GM23338 (cell line): ENCODE measurements at regions not wholly inside any gene's neighbourhood (a gene's known extent, or its start where the extent isn't known, plus 50 kb on each side); places are given as distances from the start of the nearest gene placed in this dataset.

ENCODE experiments used
- ATAC-seq: fragments of 200-7000 bp; cut with Tn5 transposase; 3 replicates; pipeline ENCODE4 v1.9.1; 2020
- DNase-seq: peaks from one replicate; pipeline ENCODE4 v3.0.0-alpha.2; 2015; ENCODE audit warnings: low spot score
- H2AFZ ChIP-seq: fragments of 200-600 bp; sonication (generic); 2 replicates; pipeline ENCODE4 v1.8.0; 2016; ENCODE audit warnings: antibody characterized with exemption, mild to moderate bottlenecking, moderate library complexity
- H3F3A ChIP-seq: fragments of 200-600 bp; sonication (generic); replicated peaks from 2 replicates; pipeline ENCODE4 v1.8.0; 2017; ENCODE audit warnings: antibody characterized with exemption, mixed run types, low read depth
- H3K27ac ChIP-seq: fragments of 200-600 bp; sonication (generic); 2 replicates; pipeline ENCODE4 v1.6.1; 2016; ENCODE audit warnings: low read depth
- H3K27me3 ChIP-seq: fragments of 200-600 bp; sonication (generic); 2 replicates; pipeline ENCODE4 v1.8.0; 2016; ENCODE audit warnings: mild to moderate bottlenecking, mixed run types, moderate library complexity; ENCODE audit not compliant: insufficient read depth
- H3K36me3 ChIP-seq: fragments of 200-600 bp; sonication (generic); 2 replicates; pipeline ENCODE4 v1.8.0; 2016; ENCODE audit warnings: mild to moderate bottlenecking; ENCODE audit not compliant: insufficient read depth
- H3K4me1 ChIP-seq: fragments of 200-600 bp; sonication (generic); 2 replicates; pipeline ENCODE4 v1.8.0; 2016; ENCODE audit warnings: mild to moderate bottlenecking, moderate library complexity; ENCODE audit not compliant: insufficient read depth
- H3K4me2 ChIP-seq: fragments of 200-600 bp; sonication (generic); 2 replicates; pipeline ENCODE4 v1.7.1; 2017; ENCODE audit warnings: mixed run types
- H3K4me3 ChIP-seq: fragments of 200-600 bp; sonication (generic); 2 replicates; pipeline ENCODE4 v1.6.1; 2016; ENCODE audit warnings: mixed run types
- H3K79me2 ChIP-seq: fragments of 200-600 bp; sonication (generic); replicated peaks from 2 replicates; pipeline ENCODE4 v1.8.0; 2017; ENCODE audit warnings: mild to moderate bottlenecking; ENCODE audit not compliant: insufficient read depth
- H3K9me2 ChIP-seq: fragments of 200-600 bp; sonication (generic); 2 replicates; pipeline ENCODE4 v1.8.0; 2017; ENCODE audit not compliant: insufficient read depth
- H4K20me1 ChIP-seq: fragments of 200-600 bp; sonication (generic); replicated peaks from 2 replicates; pipeline ENCODE4 v1.8.0; 2017; ENCODE audit warnings: mild to moderate bottlenecking; ENCODE audit not compliant: insufficient read depth
- H3K27ac Mint-ChIP-seq: 2 replicates; pipeline ENCODE4 v1.8.0; 2020; ENCODE audit warnings: inconsistent platforms, mild to moderate bottlenecking, moderate library complexity, mixed read lengths
- H3K27me3 Mint-ChIP-seq: 3 replicates; pipeline ENCODE4 v1.8.0; 2022; ENCODE audit warnings: low read depth, mild to moderate bottlenecking, moderate library complexity, mixed read lengths, inconsistent platforms; ENCODE audit not compliant: insufficient read depth, poor library complexity
- H3K36me3 Mint-ChIP-seq: 3 replicates; pipeline ENCODE4 v1.8.0; 2021; ENCODE audit warnings: low read depth, mild to moderate bottlenecking, inconsistent platforms, moderate library complexity, mixed read lengths
- H3K4me1 Mint-ChIP-seq: 3 replicates; pipeline ENCODE4 v1.8.0; 2020; ENCODE audit warnings: mild to moderate bottlenecking, inconsistent platforms, mixed read lengths
- H3K4me3 Mint-ChIP-seq: 3 replicates; pipeline ENCODE4 v1.8.0; 2021; ENCODE audit warnings: moderate library complexity, mild to moderate bottlenecking, inconsistent platforms, mixed read lengths
- H3K9me3 Mint-ChIP-seq: 3 replicates; pipeline ENCODE4 v1.8.0; 2020; ENCODE audit warnings: moderate library complexity, mild to moderate bottlenecking, inconsistent platforms, mixed read lengths
- EZH2phosphoT487 ChIP-seq: fragments of 200-600 bp; sonication (generic); IDR thresholded peaks from one replicate; pipeline ENCODE4 v1.8.1; 2018; ENCODE audit warnings: antibody characterized with exemption; ENCODE audit not compliant: unreplicated experiment
- NANOG ChIP-seq: IDR thresholded peaks from 2 replicates; pipeline ENCODE4 v1.6.1; 2016; ENCODE audit warnings: antibody characterized with exemption, borderline replicate concordance
- STAT1 ChIP-seq: IDR thresholded peaks from one replicate; pipeline ENCODE4 v1.6.1; 2016; ENCODE audit warnings: antibody characterized with exemption; ENCODE audit not compliant: unreplicated experiment
- ZNF114 ChIP-seq: fragments of 250-450 bp; sonication (Bioruptor Pico); IDR thresholded peaks from 2 replicates; pipeline ENCODE4 v1.5.0; 2020; ENCODE audit warnings: mild to moderate bottlenecking, moderate library complexity
- ZNF331 ChIP-seq: fragments of 250-450 bp; sonication (Bioruptor Pico); IDR thresholded peaks from 2 replicates; pipeline ENCODE4 v1.5.0; 2020; ENCODE audit warnings: low read depth, mild to moderate bottlenecking, moderate library complexity
- TF ChIP-seq, protein P1 (sequence below): IDR thresholded peaks from one replicate; pipeline ENCODE4 v1.6.1; 2018; ENCODE audit warnings: antibody characterized with exemption; ENCODE audit not compliant: unreplicated experiment
- TF ChIP-seq, protein P2 (sequence below): IDR thresholded peaks from 2 replicates; pipeline ENCODE4 v1.6.1; 2016; ENCODE audit warnings: antibody characterized with exemption
- TF ChIP-seq, protein P3 (sequence below), 2 experiments: fragments of 200-600 bp in 1 of 2; sonication (generic) in 1 of 2; conservative IDR thresholded peaks; 2 replicates each; pipeline versions ENCODE4 v1.5.1 to v1.6.1; 2016 to 2017; ENCODE audit warnings: antibody characterized with exemption in 2 of 2, low read depth in 2 of 2, mild to moderate bottlenecking in 2 of 2, moderate library complexity in 1 of 2
- TF ChIP-seq, protein P4 (sequence below): fragments of 250-450 bp; sonication (Bioruptor Pico); IDR thresholded peaks from 2 replicates; pipeline ENCODE4 v1.5.0; 2020; ENCODE audit warnings: mild to moderate bottlenecking, moderate library complexity

DNA sequence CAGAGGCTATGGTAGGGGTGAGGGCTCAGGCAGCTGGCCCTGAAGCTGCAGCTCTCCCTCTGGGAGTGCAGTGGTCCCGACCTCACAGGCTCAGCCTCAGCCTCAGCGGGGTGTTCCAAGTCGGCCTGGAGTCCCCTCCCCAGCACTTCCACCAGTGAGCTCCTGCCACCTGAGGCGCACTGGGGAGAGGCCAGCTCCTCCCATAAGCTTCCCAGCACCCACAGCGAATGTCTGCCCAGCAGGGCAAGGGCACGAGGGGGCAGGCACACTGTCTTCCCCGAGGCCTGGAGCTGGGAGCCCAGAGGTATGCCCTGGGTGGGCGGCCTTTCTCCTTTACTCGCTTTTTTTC is 53.2 kb upstream of the SLCO4A1 start (continued):
- TF ChIP-seq, protein P1, sequence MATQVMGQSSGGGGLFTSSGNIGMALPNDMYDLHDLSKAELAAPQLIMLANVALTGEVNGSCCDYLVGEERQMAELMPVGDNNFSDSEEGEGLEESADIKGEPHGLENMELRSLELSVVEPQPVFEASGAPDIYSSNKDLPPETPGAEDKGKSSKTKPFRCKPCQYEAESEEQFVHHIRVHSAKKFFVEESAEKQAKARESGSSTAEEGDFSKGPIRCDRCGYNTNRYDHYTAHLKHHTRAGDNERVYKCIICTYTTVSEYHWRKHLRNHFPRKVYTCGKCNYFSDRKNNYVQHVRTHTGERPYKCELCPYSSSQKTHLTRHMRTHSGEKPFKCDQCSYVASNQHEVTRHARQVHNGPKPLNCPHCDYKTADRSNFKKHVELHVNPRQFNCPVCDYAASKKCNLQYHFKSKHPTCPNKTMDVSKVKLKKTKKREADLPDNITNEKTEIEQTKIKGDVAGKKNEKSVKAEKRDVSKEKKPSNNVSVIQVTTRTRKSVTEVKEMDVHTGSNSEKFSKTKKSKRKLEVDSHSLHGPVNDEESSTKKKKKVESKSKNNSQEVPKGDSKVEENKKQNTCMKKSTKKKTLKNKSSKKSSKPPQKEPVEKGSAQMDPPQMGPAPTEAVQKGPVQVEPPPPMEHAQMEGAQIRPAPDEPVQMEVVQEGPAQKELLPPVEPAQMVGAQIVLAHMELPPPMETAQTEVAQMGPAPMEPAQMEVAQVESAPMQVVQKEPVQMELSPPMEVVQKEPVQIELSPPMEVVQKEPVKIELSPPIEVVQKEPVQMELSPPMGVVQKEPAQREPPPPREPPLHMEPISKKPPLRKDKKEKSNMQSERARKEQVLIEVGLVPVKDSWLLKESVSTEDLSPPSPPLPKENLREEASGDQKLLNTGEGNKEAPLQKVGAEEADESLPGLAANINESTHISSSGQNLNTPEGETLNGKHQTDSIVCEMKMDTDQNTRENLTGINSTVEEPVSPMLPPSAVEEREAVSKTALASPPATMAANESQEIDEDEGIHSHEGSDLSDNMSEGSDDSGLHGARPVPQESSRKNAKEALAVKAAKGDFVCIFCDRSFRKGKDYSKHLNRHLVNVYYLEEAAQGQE: no peak

DNA sequence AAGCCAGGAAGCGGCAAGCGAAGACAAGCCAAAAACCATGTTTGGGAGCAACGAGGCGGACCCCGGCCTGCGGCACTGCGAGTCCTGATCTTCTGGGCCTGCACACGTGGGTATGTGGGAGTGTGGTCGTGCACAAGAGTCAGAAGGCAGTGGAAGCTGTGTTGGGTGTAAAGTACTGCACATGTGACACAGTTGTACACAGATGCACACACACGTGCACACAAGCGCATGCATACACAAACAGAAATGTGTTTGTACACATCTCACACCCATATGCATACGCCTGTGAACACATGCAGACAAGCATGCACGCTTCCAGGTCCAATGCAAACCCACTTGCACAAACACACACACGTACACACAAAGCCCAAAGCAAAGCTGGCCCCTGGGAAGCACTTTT is 52.6 kb upstream of the SLCO4A1 start:
- no peak for ATAC-seq
- Histone ChIP-seq H3F3A (no peaks in the 10 kb centered on the region), H3K36me3 (no peaks in the 10 kb centered on the region), H3K4me1 (no peaks in the 10 kb centered on the region), H3K79me2 (no peaks in the 10 kb centered on the region), H4K20me1 (no peaks in the 10 kb centered on the region), H3K27ac (no peak overlapping the region), H3K4me2 (no peak overlapping the region), H3K27me3 (no peaks in the 10 kb centered on the region), H2AFZ (no peak overlapping the region), H3K4me3 (no peak overlapping the region), H3K9me2 (no peaks in the 10 kb centered on the region)
- Mint-ChIP-seq H3K27me3 (peaks cover 14% of the 10 kb centered on the region), H3K4me1 (no peaks in the 10 kb centered on the region), H3K27ac (no peak overlapping the region), H3K36me3 (no peaks in the 10 kb centered on the region), H3K9me3 (no peaks in the 10 kb centered on the region), H3K4me3 (no peak overlapping the region)
- no peak for DNase-seq
- TF ChIP-seq, protein P2, sequence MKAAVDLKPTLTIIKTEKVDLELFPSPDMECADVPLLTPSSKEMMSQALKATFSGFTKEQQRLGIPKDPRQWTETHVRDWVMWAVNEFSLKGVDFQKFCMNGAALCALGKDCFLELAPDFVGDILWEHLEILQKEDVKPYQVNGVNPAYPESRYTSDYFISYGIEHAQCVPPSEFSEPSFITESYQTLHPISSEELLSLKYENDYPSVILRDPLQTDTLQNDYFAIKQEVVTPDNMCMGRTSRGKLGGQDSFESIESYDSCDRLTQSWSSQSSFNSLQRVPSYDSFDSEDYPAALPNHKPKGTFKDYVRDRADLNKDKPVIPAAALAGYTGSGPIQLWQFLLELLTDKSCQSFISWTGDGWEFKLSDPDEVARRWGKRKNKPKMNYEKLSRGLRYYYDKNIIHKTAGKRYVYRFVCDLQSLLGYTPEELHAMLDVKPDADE: no peak
- TF ChIP-seq ZNF331 (CRISPR knock-in tag) (no peak), STAT1 (no peak), ZNF114 (no peak), EZH2phosphoT487 (no peak), NANOG (no peak)
- TF ChIP-seq, protein P3, sequence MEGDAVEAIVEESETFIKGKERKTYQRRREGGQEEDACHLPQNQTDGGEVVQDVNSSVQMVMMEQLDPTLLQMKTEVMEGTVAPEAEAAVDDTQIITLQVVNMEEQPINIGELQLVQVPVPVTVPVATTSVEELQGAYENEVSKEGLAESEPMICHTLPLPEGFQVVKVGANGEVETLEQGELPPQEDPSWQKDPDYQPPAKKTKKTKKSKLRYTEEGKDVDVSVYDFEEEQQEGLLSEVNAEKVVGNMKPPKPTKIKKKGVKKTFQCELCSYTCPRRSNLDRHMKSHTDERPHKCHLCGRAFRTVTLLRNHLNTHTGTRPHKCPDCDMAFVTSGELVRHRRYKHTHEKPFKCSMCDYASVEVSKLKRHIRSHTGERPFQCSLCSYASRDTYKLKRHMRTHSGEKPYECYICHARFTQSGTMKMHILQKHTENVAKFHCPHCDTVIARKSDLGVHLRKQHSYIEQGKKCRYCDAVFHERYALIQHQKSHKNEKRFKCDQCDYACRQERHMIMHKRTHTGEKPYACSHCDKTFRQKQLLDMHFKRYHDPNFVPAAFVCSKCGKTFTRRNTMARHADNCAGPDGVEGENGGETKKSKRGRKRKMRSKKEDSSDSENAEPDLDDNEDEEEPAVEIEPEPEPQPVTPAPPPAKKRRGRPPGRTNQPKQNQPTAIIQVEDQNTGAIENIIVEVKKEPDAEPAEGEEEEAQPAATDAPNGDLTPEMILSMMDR (conservative IDR thresholded peaks at IDR 0.05; ENCODE audit: low read depth in 2 of 2): no peak
- TF ChIP-seq, protein P4, sequence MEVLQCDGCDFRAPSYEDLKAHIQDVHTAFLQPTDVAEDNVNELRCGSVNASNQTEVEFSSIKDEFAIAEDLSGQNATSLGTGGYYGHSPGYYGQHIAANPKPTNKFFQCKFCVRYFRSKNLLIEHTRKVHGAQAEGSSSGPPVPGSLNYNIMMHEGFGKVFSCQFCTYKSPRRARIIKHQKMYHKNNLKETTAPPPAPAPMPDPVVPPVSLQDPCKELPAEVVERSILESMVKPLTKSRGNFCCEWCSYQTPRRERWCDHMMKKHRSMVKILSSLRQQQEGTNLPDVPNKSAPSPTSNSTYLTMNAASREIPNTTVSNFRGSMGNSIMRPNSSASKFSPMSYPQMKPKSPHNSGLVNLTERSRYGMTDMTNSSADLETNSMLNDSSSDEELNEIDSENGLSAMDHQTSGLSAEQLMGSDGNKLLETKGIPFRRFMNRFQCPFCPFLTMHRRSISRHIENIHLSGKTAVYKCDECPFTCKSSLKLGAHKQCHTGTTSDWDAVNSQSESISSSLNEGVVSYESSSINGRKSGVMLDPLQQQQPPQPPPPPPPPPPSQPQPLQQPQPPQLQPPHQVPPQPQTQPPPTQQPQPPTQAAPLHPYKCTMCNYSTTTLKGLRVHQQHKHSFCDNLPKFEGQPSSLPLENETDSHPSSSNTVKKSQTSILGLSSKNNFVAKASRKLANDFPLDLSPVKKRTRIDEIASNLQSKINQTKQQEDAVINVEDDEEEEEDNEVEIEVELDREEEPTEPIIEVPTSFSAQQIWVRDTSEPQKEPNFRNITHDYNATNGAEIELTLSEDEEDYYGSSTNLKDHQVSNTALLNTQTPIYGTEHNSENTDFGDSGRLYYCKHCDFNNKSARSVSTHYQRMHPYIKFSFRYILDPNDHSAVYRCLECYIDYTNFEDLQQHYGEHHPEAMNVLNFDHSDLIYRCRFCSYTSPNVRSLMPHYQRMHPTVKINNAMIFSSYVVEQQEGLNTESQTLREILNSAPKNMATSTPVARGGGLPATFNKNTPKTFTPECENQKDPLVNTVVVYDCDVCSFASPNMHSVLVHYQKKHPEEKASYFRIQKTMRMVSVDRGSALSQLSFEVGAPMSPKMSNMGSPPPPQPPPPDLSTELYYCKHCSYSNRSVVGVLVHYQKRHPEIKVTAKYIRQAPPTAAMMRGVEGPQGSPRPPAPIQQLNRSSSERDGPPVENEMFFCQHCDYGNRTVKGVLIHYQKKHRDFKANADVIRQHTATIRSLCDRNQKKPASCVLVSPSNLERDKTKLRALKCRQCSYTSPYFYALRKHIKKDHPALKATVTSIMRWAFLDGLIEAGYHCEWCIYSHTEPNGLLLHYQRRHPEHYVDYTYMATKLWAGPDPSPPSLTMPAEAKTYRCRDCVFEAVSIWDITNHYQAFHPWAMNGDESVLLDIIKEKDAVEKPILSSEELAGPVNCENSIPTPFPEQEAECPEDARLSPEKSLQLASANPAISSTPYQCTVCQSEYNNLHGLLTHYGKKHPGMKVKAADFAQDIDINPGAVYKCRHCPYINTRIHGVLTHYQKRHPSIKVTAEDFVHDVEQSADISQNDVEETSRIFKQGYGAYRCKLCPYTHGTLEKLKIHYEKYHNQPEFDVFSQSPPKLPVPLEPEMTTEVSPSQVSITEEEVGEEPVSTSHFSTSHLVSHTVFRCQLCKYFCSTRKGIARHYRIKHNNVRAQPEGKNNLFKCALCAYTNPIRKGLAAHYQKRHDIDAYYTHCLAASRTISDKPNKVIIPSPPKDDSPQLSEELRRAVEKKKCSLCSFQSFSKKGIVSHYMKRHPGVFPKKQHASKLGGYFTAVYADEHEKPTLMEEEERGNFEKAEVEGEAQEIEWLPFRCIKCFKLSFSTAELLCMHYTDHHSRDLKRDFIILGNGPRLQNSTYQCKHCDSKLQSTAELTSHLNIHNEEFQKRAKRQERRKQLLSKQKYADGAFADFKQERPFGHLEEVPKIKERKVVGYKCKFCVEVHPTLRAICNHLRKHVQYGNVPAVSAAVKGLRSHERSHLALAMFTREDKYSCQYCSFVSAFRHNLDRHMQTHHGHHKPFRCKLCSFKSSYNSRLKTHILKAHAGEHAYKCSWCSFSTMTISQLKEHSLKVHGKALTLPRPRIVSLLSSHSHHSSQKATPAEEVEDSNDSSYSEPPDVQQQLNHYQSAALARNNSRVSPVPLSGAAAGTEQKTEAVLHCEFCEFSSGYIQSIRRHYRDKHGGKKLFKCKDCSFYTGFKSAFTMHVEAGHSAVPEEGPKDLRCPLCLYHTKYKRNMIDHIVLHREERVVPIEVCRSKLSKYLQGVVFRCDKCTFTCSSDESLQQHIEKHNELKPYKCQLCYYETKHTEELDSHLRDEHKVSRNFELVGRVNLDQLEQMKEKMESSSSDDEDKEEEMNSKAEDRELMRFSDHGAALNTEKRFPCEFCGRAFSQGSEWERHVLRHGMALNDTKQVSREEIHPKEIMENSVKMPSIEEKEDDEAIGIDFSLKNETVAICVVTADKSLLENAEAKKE (CRISPR knock-in tag): no peak
